ENCODE measurements at regions not wholly inside any gene's neighbourhood (a gene's known extent, or its start where the extent isn't known, plus 50 kb on each side); places are given as distances from the start of the nearest gene placed in this dataset.

- 68 to 88% methylated on average over 4 of the region's 5 CpGs for WGBS, 2 donors (ENCODE audit: low coverage in 1 of 2)
Observed at GRCh38 chr11:122293296-122294023, 177.4 kb upstream of the BLID start.

DNA sequence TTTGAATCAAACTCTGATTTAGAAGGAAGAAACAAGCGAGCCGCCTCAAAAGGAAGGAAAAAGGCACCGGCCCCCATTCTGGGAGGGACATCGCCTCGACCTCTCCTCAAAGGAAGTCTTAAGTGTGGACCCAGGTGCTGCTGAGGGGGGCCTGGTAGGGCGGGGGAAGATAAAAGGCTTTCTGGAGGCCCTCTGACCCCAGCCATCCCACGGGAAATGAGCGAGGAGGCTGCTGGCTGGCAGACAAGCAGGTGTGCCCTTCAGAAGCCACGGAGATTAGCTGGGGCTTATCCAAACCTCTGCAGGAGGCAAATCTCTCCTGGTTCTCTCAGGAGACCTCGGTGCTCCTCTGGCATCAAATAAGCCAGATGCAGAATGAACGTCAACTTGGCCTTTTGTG lies 171.4 kb upstream of the BLID start:
- ATAC-seq: no peak
- H3K27me3 ChIP-seq: no peaks in the 10 kb centered on the region
- no peak overlapping the region for H3K4me3 ChIP-seq
- WGBS, 2 donors (ENCODE audit: low coverage in 1 of 2): 78 to 80% methylated on average over 2 to 4 of the region's 11 CpGs
- no peaks in the 10 kb centered on the region for H3K9me3 ChIP-seq
- no peaks in the 10 kb centered on the region for H3K36me3 ChIP-seq
- H3K27ac ChIP-seq: no peak overlapping the region
- H3K4me1 ChIP-seq: no peaks in the 10 kb centered on the region
- no peak for TF ChIP-seq EP300 (IDR thresholded peaks at IDR 0.05)
- TF ChIP-seq POLR2AphosphoS5 (IDR thresholded peaks at IDR 0.05): no peak

More at GRCh38 chr11:122293296-122294023, 177.4 kb upstream of the BLID start:
- H3K36me3 ChIP-seq: no peaks in the 10 kb centered on the region
- no peak overlapping the region for H3K27ac ChIP-seq
- no peak overlapping the region for H3K4me3 ChIP-seq
- H3K9me3 ChIP-seq: peaks cover 0 to 15% (median 0%) of the 10 kb centered on the region in 3 donors
- no peaks in the 10 kb centered on the region for H3K4me1 ChIP-seq
- ATAC-seq: no peak
- no peaks in the 10 kb centered on the region for H3K27me3 ChIP-seq
- no peak for TF ChIP-seq POLR2A (IDR thresholded peaks at IDR 0.05)
- TF ChIP-seq CTCF (IDR thresholded peaks at IDR 0.05): peak in 2 of 4 experiments; percentile 17 to 32

DNA sequence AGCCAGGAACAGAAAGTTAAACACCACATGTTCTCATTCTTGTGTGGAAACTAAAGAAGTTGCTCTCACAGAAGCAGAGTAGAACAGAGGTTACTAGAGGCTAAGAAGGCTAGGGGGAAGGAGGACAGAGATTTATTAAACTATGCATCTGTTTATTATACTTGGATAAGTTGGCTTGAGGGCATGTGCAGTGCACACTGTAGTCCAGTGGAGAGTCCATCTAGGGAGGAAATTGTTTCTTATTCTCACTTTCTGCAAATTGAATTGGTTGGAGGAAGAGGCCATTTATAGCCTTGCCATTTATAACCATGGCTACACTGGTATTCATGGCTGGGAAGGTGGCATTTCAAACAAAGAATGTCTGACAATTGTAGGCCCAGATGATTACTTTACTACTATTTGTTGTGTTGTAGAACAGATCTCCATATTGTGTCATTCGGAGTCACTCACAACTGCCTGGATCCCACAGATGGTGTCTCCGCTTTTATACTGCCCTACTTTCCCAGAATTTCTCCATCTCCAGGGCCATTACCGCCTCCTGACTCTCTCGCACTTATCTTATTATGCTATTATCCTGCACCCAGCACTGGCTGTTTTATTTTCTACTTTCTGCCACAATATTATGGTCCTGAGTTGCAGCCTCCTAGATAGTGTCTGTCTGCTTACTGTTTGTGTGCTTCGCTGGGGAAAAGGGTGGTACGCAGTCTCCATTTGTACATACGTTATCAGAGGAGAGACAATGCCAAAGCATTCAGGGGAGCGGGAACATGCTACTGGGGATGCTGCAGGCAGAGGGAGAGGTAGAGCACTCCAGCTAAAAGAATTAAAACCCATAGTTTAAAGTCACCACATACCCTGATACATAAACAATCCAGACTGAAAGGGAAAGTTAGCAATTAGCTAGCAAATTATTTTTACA lies 169.3 kb upstream of the BLID start:
- Histone ChIP-seq H3K9me3 (no peaks in the 10 kb centered on the region), H3K4me3 (no peak overlapping the region), H3K36me3 (no peaks in the 10 kb centered on the region), H3K27me3 (no peaks in the 10 kb centered on the region), H3K4me1 (no peaks in the 10 kb centered on the region), H3K27ac (peak overlapping the region in 2 of 4 donors; percentile 30 to 44)
- 82 to 89% methylated on average over 4 to 7 of the region's 8 CpGs for WGBS, 2 donors (ENCODE audit: low coverage in 1 of 2)
- TF ChIP-seq EP300 (IDR thresholded peaks at IDR 0.05) (no peak), POLR2A (IDR thresholded peaks at IDR 0.05) (no peak), CTCF (IDR thresholded peaks at IDR 0.05) (no peak), POLR2AphosphoS5 (IDR thresholded peaks at IDR 0.05) (no peak)
- no peak for ATAC-seq

DNA sequence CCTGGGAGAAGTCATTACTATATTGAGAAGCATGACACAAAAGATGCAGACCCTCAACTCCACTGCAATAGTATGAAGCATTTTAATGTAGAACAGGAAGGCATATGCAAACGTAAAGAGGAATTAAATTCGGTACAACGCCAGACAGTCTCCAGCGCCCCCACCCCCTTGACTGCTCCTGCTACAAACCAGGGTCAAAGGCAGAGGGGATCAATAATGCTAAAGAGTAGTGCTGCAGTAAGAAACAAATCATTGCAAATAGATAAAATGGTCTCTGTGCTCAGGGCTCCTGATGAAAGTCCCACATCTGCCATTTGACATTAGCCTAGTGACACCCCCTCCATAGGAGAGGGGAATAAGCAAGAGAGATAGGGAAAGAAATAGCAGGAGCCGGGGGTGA lies 164.9 kb upstream of the BLID start:
- H3K9me3 ChIP-seq: no peaks in the 10 kb centered on the region
- no peak for ATAC-seq
- H3K4me3 ChIP-seq: no peak overlapping the region
- 88 to 95% methylated on average over 4 to 5 of the region's 5 CpGs for WGBS, 2 donors (ENCODE audit: low coverage in 1 of 2)
- H3K36me3 ChIP-seq: no peaks in the 10 kb centered on the region
- H3K27ac ChIP-seq: no peak overlapping the region
- H3K4me1 ChIP-seq: no peaks in the 10 kb centered on the region
- no peak for TF ChIP-seq POLR2AphosphoS5 (IDR thresholded peaks at IDR 0.05)
- no peak for TF ChIP-seq CTCF (IDR thresholded peaks at IDR 0.05)
- no peak for TF ChIP-seq POLR2A (IDR thresholded peaks at IDR 0.05)
- no peak for TF ChIP-seq EP300 (IDR thresholded peaks at IDR 0.05)
- no peaks in the 10 kb centered on the region for H3K27me3 ChIP-seq

- H3K9me3 ChIP-seq: no peaks in the 10 kb centered on the region
- TF ChIP-seq POLR2A (IDR thresholded peaks at IDR 0.05) (no peak), EP300 (IDR thresholded peaks at IDR 0.05) (no peak), CTCF (IDR thresholded peaks at IDR 0.05) (no peak), POLR2AphosphoS5 (IDR thresholded peaks at IDR 0.05) (no peak)
- H3K4me3 ChIP-seq: no peak overlapping the region
- peaks cover 0 to under 1% (median 0%) of the 10 kb centered on the region in 3 donors for H3K4me1 ChIP-seq
- no peak for ATAC-seq
- H3K27me3 ChIP-seq: no peaks in the 10 kb centered on the region
- H3K27ac ChIP-seq: no peak overlapping the region
- H3K36me3 ChIP-seq: no peaks in the 10 kb centered on the region
Observed at GRCh38 chr11:122279194-122279593, 163.2 kb upstream of the BLID start.
